WERI-Rb-1 (cell line): ENCODE measurements at regions not wholly inside any gene's neighbourhood (a gene's known extent, or its start where the extent isn't known, plus 50 kb on each side); places are given as distances from the start of the nearest gene placed in this dataset.
A peak's percentile ranks its signal among the peaks of the same experiment; 100 is the strongest.
"Not testable (repeated sequence)": the region's sequence is repeated elsewhere in the genome, so short reads cannot be mapped to it uniquely, and the experiment has no call there.

Experiments
- DNase-seq: peaks from one replicate; pipeline ENCODE4 v3.0.0-alpha.2; 2020
- H3K27ac ChIP-seq: fragments of 250-450 bp; sonication (Bioruptor Pico); 2 replicates; pipeline ENCODE4 v1.5.1; 2020; ENCODE audit warnings: mild to moderate bottlenecking, moderate library complexity
- H3K27me3 ChIP-seq: fragments of 250-450 bp; sonication (Bioruptor Pico); 2 replicates; pipeline ENCODE4 v1.5.1; 2021; ENCODE audit warnings: mild to moderate bottlenecking, low read depth, moderate library complexity; ENCODE audit not compliant: insufficient read depth, severe bottlenecking
- H3K36me3 ChIP-seq: fragments of 250-450 bp; sonication (Bioruptor Pico); 2 replicates; pipeline ENCODE4 v1.5.1; 2020; ENCODE audit warnings: mild to moderate bottlenecking, moderate library complexity
- H3K4me3 ChIP-seq: 2 replicates; pipeline ENCODE4 v1.5.1; 2011; ENCODE audit warnings: low read depth, mild to moderate bottlenecking, control low read depth, low read length
- H3K9me3 ChIP-seq: fragments of 250-450 bp; sonication (Bioruptor Pico); 2 replicates; pipeline ENCODE4 v1.5.1; 2021; ENCODE audit warnings: mild to moderate bottlenecking, moderate library complexity; ENCODE audit not compliant: severe bottlenecking
- CTCF ChIP-seq: IDR thresholded peaks from 2 replicates; pipeline ENCODE4 v1.5.1; 2011; ENCODE audit warnings: low read depth, mild to moderate bottlenecking, control low read depth, inconsistent platforms, low read length

GRCh38 chr9:22970434-22970975, 523.9 kb downstream of the DMRTA1 start:
- no peak overlapping the region for H3K27ac ChIP-seq
- no peaks in the 10 kb centered on the region for H3K27me3 ChIP-seq
- DNase-seq: no peak
- H3K36me3 ChIP-seq: no peaks in the 10 kb centered on the region
- no peaks in the 10 kb centered on the region for H3K9me3 ChIP-seq
- no peak overlapping the region for H3K4me3 ChIP-seq
- TF ChIP-seq CTCF: no peak

GRCh38 chr9:22975951-22976350, 529.3 kb downstream of the DMRTA1 start:
- H3K27ac ChIP-seq: peak overlapping the region; percentile 38
- H3K36me3 ChIP-seq: no peaks in the 10 kb centered on the region
- H3K27me3 ChIP-seq: no peaks in the 10 kb centered on the region
- H3K4me3 ChIP-seq: no peak overlapping the region
- TF ChIP-seq CTCF: no peak
- no peaks in the 10 kb centered on the region for H3K9me3 ChIP-seq
- DNase-seq: no peak

- no peak for TF ChIP-seq CTCF
- H3K4me3 ChIP-seq: no peak overlapping the region
- no peak for DNase-seq
Measured at GRCh38 chr9:22976454-22976853, 529.8 kb downstream of the DMRTA1 start.

GRCh38 chr9:22980429-22980828, 533.8 kb downstream of the DMRTA1 start:
- not testable (repeated sequence) for H3K27ac ChIP-seq, H3K4me3 ChIP-seq, H3K27me3 ChIP-seq, DNase-seq, H3K36me3 ChIP-seq, H3K9me3 ChIP-seq

More at GRCh38 chr9:22976454-22976853, 529.8 kb downstream of the DMRTA1 start:
- Histone ChIP-seq H3K9me3 (no peaks in the 10 kb centered on the region), H3K27ac (no peak overlapping the region), H3K27me3 (no peaks in the 10 kb centered on the region), H3K36me3 (no peaks in the 10 kb centered on the region)

- Histone ChIP-seq H3K27ac (no peak overlapping the region), H3K36me3 (no peaks in the 10 kb centered on the region), H3K9me3 (no peaks in the 10 kb centered on the region), H3K4me3 (no peak overlapping the region), H3K27me3 (no peaks in the 10 kb centered on the region)
- DNase-seq: no peak
- TF ChIP-seq CTCF: 0 out of 2 replicates have a peak, but pooled peaks have one; percentile 18
Measured at GRCh38 chr9:22986556-22986955, 539.9 kb downstream of the DMRTA1 start.

- no peaks in the 10 kb centered on the region for H3K27me3 ChIP-seq
- no peak overlapping the region for H3K27ac ChIP-seq
- no peak overlapping the region for H3K4me3 ChIP-seq
- no peaks in the 10 kb centered on the region for H3K36me3 ChIP-seq
- TF ChIP-seq CTCF: no peak
- no peaks in the 10 kb centered on the region for H3K9me3 ChIP-seq
- no peak for DNase-seq
Measured at GRCh38 chr9:22990349-22990748, 543.7 kb downstream of the DMRTA1 start.
